OCI-LY3 (cell line): ENCODE measurements at regions not wholly inside any gene's neighbourhood (a gene's known extent, or its start where the extent isn't known, plus 50 kb on each side); places are given as distances from the start of the nearest gene placed in this dataset.

ENCODE experiments used
- EZH2phosphoT487 ChIP-seq: fragments of 200-600 bp; shearing (Covaris generic); IDR thresholded peaks from 2 replicates; pipeline ENCODE4 v1.6.1; 2018; ENCODE audit warnings: antibody characterized with exemption, mixed run types, low read depth
- TF ChIP-seq, protein P1 (sequence below): fragments of 200-600, 300-600 bp; sonication (generic); IDR thresholded peaks from 2 replicates; pipeline ENCODE4 v1.5.1; 2014; ENCODE audit warnings: antibody characterized with exemption, low read length, low read depth

DNA sequence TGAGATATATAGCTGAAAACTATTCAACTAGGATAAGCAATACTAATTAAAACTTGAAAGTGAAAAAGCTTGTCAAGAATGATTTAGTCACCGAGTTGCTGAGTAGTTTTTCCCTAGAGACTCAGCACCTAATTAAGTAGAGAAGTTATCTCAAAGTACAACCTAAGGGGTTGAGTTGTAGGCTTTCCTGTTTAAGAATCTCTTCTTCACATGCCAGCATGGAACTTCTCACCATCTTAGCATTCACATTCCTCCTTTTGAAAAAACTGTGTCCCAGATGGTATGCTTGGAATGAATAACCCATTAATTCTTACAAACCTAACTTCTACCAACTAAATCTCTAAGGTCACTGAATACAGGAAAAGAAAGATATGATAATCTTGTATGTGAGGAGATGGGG is 303.3 kb upstream of the ZC3H12C start:
- TF ChIP-seq, protein P1, sequence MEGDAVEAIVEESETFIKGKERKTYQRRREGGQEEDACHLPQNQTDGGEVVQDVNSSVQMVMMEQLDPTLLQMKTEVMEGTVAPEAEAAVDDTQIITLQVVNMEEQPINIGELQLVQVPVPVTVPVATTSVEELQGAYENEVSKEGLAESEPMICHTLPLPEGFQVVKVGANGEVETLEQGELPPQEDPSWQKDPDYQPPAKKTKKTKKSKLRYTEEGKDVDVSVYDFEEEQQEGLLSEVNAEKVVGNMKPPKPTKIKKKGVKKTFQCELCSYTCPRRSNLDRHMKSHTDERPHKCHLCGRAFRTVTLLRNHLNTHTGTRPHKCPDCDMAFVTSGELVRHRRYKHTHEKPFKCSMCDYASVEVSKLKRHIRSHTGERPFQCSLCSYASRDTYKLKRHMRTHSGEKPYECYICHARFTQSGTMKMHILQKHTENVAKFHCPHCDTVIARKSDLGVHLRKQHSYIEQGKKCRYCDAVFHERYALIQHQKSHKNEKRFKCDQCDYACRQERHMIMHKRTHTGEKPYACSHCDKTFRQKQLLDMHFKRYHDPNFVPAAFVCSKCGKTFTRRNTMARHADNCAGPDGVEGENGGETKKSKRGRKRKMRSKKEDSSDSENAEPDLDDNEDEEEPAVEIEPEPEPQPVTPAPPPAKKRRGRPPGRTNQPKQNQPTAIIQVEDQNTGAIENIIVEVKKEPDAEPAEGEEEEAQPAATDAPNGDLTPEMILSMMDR: no peak
- TF ChIP-seq EZH2phosphoT487: no peak
